CD4-positive, alpha-beta T cell treated with Interleukin-17A for 1 hour (primary cell): ENCODE measurements at regions not wholly inside any gene's neighbourhood (a gene's known extent, or its start where the extent isn't known, plus 50 kb on each side); places are given as distances from the start of the nearest gene placed in this dataset.
A peak's percentile ranks its signal among the peaks of the same experiment; 100 is the strongest.

Experiments used
- DNase-seq: peaks from one replicate; pipeline ENCODE4 v3.0.0-alpha.2; 2020

DNA sequence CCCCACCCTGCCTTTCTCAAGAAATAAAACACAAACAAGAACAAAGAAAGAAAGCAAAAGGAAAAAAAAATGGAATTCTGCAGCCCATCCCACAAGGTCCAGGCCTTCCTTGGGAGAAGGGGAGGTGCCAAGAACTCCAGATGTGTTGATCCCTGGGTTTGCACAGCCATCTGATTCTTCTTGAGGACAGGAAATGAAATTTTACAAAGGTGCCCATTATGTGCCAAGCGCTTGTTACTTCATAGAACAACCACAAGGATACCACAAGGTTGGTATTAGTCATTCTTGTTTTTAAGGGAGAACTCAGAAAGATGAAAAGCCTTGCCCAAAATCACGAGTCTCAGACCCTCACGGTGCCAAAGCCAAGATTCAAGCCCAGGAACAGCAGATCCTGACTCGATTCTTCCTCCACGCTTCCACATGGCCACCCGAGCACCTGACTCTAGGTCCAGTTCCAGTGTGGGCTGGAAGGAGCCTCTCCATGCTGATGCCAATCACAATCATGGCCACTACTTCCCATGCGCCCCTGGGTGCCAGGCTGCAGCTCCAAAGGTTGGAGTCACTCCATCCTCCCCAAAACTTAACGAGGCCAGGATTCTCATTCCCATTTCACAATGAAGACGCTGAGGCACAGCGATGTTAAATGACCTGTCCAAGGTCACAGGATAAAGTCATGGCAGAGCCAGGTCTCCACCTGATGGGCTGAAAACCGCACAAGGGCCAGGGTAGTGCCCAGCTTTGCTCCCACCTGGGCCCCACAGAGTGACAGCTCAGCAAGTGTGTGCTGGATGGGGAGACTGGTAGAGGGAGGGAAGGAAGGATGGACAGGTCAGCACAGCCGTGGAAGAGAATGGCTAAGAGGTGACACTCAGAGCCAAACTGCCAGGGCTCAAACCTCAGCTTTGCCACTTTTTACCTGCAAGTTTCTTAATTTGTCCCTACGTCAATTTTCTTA is 66.7 kb upstream of the TOP1 start:
- peak; percentile 9 for DNase-seq

DNA sequence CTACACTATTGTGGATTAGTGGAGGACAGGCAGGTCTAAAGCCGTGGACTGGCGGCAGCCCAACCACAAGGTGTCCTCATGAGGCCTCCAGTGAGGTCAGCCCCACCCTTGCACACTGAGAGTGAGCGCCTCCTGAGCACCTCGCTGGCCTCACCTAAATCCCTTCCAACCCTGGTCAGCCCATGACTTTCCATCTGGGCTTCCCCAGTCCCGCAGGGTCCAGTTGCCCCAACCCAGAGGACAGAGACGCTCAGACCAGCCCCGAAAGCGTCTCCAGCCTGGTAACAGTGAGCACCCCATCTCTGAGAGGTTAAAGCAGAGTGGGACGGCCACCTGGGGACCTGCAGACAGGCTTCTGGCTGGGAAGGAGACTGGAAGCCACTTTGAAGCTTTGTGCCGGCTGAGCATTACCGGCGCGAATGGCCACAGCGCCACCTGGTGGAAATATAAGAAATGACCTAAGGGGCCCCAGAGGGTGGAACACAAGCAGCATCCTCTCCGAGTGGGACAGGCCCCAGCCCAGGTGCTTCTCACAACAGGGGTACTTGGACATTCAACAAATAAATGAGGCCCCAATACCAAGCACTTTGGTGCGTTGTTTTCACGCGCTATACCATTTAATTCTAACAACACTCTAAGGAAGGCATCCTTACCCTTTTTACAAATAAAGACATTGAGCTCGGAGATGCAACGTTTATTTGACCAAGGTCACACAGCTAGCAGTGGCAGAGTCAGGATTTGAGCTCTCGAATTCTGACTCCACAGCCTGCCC is 65.7 kb upstream of the TOP1 start:
- DNase-seq = peak; percentile 77

DNA sequence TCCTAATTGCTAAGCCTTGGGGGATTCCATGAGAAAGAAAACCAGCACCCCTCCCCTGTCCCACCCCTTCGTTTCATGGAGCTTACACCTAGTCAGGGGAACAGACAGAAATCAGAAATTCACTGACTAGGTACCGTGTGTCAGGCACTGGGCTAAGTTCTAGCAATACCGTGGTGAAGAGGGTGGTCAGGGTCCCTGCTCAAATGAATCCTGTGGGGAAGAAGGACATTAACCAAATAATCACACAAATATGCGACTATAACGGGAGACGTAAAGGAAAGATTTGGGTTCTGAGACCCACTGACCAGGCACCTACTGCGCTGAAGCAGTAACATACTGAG is 65.1 kb upstream of the TOP1 start:
- DNase-seq = no peak

DNA sequence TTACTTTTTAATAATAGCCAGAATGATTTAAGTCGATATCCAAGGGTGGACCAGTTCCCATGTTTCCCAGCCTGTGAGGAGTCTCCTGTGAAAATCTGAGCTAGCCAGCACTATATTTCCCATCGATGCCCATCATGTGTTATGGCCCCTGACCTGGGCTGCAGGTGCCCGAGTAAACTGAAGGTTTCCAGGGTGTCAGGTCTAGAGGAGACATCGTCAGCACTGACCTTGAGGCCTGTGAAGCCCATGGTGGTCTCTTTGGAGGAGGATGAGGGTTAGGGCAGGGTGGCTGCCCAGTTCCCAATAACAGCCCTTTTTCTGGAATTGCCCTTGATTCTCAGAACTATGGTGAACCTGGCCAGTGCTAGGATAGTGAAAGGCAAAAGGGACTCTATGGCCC is 63.0 kb upstream of the TOP1 start:
- DNase-seq = no peak

DNA sequence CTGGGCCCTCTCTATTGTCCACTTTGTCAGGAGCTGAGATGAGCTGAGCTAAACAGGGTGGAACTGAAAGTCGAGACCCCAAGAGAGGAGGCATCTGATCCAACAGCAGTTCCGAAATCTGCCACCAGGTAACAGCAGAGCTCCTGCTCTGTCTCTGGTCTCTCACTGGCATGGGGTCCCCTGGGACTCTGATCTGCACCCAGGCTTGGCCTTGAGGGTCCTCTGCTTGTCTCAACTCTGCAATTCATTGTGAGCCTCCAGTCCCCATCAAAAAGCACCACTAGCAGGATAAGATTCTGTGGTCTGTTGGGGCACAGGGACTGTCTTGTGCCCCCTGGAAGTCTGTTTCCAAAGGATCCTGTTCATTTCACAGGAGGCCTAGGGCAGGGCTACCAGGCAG is 62.5 kb upstream of the TOP1 start:
- DNase-seq = no peak

DNA sequence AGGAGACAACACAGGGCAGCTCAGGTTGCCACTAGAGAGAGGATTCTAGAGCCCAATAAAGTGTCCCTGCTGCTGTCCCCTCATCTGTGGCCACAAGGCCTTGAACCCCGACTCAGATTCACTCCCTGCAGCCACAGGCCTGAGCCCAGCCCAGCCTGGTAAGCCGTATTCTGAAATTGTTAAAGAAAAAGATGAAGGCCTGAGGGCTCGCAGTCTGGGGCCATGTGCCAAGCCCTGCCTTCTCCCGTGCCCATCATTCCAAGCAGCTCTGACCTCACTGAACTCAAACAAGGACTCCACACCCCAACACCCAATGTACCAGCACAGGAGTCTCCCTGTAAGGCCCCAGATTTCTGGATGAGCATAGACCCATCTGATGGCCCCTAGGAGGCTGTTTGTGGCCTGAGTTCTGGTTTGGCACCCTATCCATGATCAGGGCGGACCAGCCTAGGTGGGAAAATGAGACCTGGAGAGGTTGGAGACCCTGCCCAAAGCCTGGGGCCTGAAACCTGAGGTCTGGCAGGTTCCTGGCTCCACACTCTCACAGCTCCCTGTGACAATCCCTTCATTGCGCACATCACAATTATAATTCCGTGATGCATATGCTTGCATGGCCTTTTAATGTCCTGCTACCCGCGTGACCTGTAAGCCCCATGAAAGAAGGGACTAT is 62.0 kb upstream of the TOP1 start:
- no peak for DNase-seq

DNA sequence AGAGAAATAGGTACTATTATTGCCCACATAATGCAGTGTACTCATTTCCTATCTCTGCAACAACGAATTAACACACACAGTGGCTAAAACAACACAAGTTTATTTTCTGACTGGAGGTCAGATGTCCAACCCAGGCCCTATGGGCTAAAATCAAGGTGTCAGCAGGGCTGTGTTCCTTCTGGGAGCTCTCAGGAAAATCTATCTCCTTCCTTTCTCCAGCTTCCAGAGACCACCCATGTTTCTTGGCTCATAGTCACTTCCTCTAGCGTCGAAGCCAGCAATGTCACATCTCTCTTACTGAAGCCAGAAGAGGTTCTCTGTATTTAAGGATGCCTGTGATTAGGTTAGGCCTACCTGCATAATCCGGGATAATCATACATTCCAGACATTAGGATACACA is 60.9 kb upstream of the TOP1 start:
- no peak for DNase-seq

DNA sequence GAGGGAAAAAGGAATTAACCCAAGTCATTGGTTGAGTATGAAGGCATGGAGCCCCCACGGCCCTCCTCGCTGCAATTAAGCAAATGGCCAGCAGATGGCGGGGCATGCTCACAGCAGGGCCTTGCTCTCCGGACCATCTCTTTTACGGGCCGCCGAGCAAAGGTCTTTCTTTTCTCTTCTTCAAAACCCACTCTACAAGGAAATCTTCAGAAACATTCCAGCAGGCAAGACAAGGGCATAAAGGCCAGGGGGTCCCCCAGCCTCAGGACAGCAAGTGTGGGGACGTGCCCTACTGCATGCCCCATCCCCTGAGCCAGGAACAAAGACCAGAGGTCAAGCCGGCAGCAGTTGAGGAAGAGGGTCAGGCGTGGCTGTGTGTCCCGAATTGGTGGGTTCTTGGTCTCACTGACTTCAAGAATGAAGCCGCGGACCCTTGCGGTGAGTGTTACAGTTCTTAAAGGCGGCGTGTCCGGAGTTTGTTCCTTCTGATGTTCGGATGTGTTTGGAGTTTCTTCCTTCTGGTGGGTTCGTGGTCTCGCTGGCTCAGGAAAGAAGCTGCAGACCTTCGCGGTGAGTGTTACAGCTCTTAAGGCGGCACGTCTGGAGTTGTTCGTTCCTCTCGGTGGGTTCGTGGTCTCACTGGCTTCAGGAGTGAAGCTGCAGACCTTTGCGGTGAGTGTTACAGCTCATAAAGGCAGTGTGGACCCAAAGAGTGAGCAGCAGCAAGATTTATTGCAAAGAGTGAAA is 59.6 kb upstream of the TOP1 start:
- DNase-seq = peak; percentile 85

DNA sequence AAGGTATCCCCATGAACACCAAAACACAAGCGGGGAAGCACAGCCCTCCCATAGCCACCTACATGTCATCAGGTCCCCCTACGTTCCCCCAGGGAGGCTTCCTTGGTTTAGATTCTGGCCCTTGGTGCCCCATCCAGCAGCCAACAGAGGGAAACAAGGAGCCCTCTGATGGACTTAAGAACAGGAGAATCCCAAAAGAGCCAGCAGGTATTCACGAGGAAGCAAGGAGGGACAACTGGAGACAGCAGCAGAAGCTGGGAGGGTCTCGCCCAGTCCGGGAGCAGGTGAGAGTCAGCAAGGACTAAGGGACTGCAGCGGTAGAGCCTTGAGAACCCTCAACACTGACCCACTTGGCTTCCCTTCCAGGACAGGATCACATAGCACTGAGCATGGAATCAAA is 58.4 kb upstream of the TOP1 start:
- DNase-seq = no peak

DNA sequence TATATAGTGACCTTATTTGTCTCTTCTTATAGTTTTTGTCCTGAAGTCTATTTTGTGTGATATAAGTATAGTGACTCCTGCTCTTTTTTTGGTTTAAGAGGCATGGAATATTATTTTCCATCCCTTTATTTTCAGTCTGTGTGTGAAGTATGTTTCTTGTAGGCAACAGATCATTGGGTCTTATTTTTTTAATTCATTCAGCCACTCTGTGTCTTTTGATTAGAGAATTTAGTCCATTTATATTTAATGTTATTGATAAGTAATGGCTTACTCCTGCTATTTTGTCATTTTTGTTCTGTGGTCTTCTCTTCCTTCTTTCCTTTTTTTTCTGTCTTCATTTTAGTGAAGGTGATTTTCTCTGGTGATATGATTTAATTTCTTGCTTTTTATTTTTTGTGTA is 51.4 kb upstream of the TOP1 start:
- DNase-seq = no peak

DNA sequence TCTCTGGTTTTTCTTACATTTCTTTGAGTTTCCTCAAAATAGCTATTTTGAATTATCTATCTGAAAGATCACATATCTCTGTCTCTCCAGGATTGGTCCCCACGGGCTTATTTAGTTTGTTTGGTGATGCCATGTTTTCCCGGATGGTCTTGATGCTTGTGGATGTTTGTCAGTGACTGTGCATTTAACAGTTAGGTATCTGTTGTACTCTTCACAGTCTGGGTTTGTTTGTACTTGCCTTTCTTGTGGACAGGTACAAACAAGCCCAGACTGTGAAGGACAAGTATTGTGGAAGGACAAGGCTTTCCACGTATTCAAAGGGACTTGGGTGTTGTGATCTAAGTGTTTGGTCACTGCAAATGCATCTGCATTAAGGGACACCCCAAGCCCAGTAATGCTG is 49.9 kb upstream of the TOP1 start:
- DNase-seq = no peak
